GM12878 (cell line): ENCODE measurements at regions not wholly inside any gene's neighbourhood (a gene's known extent, or its start where the extent isn't known, plus 50 kb on each side); places are given as distances from the start of the nearest gene placed in this dataset.

Source experiments
- ATAC-seq: fragments of 200-7000 bp; cut with Tn5 transposase; 3 replicates; pipeline ENCODE4 v1.9.1; 2020; ENCODE audit warnings: mild to moderate bottlenecking, moderate library complexity
- BruUV-seq: library from RNA; stranded (reverse); fragments of 400-500 nt; replicated peaks from 2 replicates; lab custom pipeline; 2021; lab: Mats Ljungman, UMichigan
- CTCF ChIA-PET: fragments of 300-600 bp; sonication (Branson Sonifier 250); formaldehyde crosslinking; extraction: SDS; loops from one replicate; lab custom pipeline; 2021; ENCODE audit warnings: inconsistent platforms; lab: Yijun Ruan, JAX
- POLR2A ChIA-PET: fragments of 350-600 bp; formaldehyde crosslinking; extraction: SDS; loops from one replicate; lab custom pipeline; 2021; ENCODE audit warnings: inconsistent platforms; lab: Charles Lee
- RAD21 ChIA-PET: fragments of 300-600 bp; sonication (Branson Sonifier 250); formaldehyde crosslinking; loops from one replicate; lab custom pipeline; 2023; ENCODE audit warnings: antibody characterized with exemption; ENCODE audit not compliant: unreplicated experiment; lab: Charles Lee
- SMC1A ChIA-PET: fragments of 300-600 bp; sonication (Branson Sonifier 250); formaldehyde crosslinking; loops from one replicate; lab custom pipeline; 2023; ENCODE audit not compliant: unreplicated experiment, uncharacterized antibody; lab: Charles Lee
- DNase-seq: peaks from one replicate; pipeline ENCODE4 v3.0.0-alpha.2; 2011; ENCODE audit warnings: low read depth, low spot score
- FAIRE-seq: peaks from 3 replicates; lab custom pipeline; 2011; peaks lifted over from hg19 to GRCh38; lab: Jason Lieb, UNC
- H2AFZ ChIP-seq: 2 replicates; pipeline ENCODE4 v1.6.0; 2011; ENCODE audit warnings: low read depth, low read length, control low read depth; ENCODE audit not compliant: control insufficient read depth
- H3K27ac ChIP-seq: 2 replicates; pipeline ENCODE4 v1.5.1; 2011; ENCODE audit warnings: control low read depth; ENCODE audit not compliant: control insufficient read depth, insufficient read depth
- H3K27me3 ChIP-seq, 2 experiments: replicated peaks in 1 of 2; 2 replicates each; pipeline versions ENCODE4 v1.6.0 to v1.6.1; 2011; ENCODE audit warnings: low read length in 1 of 2; ENCODE audit not compliant: control insufficient read depth in 2 of 2, insufficient read depth in 2 of 2
- H3K36me3 ChIP-seq, 2 experiments: 2 replicates each; pipeline ENCODE4 v1.5.1; 2011; ENCODE audit warnings: low read length in 1 of 2; ENCODE audit not compliant: control insufficient read depth in 2 of 2, insufficient read depth in 2 of 2
- H3K4me1 ChIP-seq: 2 replicates; pipeline ENCODE4 v1.6.1; 2011; ENCODE audit warnings: mild to moderate bottlenecking, low read length, moderate library complexity, mixed read lengths; ENCODE audit not compliant: control insufficient read depth, insufficient read depth
- H3K4me2 ChIP-seq: 2 replicates; pipeline ENCODE4 v1.6.0; 2011; ENCODE audit warnings: control low read depth; ENCODE audit not compliant: control insufficient read depth, insufficient read depth
- H3K4me3 ChIP-seq: fragments of 200-600 bp; sonication (generic); 2 replicates; pipeline ENCODE4 v1.5.1; 2016
- H3K79me2 ChIP-seq: 2 replicates; pipeline ENCODE4 v1.6.0; 2011; ENCODE audit warnings: low read length; ENCODE audit not compliant: control insufficient read depth, insufficient read depth
- H3K9ac ChIP-seq: 2 replicates; pipeline ENCODE4 v1.8.0; 2011; ENCODE audit warnings: low read length, control low read depth, mixed read lengths; ENCODE audit not compliant: control insufficient read depth, insufficient read depth
- H3K9me3 ChIP-seq: replicated peaks from 3 replicates; pipeline ENCODE4 v1.5.1; 2011; ENCODE audit warnings: mild to moderate bottlenecking, low read length; ENCODE audit not compliant: control insufficient read depth, insufficient read depth
- H4K20me1 ChIP-seq: 2 replicates; pipeline ENCODE4 v1.6.0; 2011; ENCODE audit not compliant: control insufficient read depth, insufficient read depth
- ASH2L ChIP-seq: fragments of 300-600, 200-600 bp; sonication (generic); IDR thresholded peaks from 2 replicates; pipeline ENCODE4 v1.6.1; 2017; ENCODE audit warnings: low read depth, mild to moderate bottlenecking, borderline replicate concordance
- EGR1 ChIP-seq, 2 experiments: IDR thresholded peaks; 1 replicate in 1 of 2; 2 replicates in 1 of 2; pipeline ENCODE4 v1.6.1; 2011 to 2012; ENCODE audit warnings: low read depth in 2 of 2, low read length in 2 of 2, borderline replicate concordance in 1 of 2, mild to moderate bottlenecking in 1 of 2, moderate library complexity in 1 of 2
- FOXK2 ChIP-seq: fragments of 450-650 bp; IDR thresholded peaks from 2 replicates; pipeline ENCODE4 v1.6.1; 2017; ENCODE audit warnings: mild to moderate bottlenecking, moderate library complexity
- KDM1A ChIP-seq: fragments of 200-600 bp; sonication (generic); IDR thresholded peaks from 2 replicates; pipeline ENCODE4 v1.6.1; 2016; ENCODE audit warnings: borderline replicate concordance
- MYB ChIP-seq: fragments of 150-350 bp; IDR thresholded peaks from 2 replicates; pipeline ENCODE4 v1.6.1; 2014; ENCODE audit warnings: mild to moderate bottlenecking, low read depth, low read length, borderline replicate concordance
- MYC ChIP-seq: IDR thresholded peaks from 2 replicates; pipeline ENCODE4 v1.6.1; 2011; ENCODE audit warnings: mild to moderate bottlenecking, low read length, moderate library complexity, inconsistent platforms; ENCODE audit not compliant: insufficient read depth, insufficient replicate concordance, insufficient read length, severe bottlenecking
- PML ChIP-seq: IDR thresholded peaks from 2 replicates; pipeline ENCODE4 v1.6.1; 2012; ENCODE audit warnings: low read length, inconsistent platforms
- SUPT20H ChIP-seq: IDR thresholded peaks from 2 replicates; pipeline ENCODE4 v1.6.1; 2011; ENCODE audit warnings: low read depth, mild to moderate bottlenecking, low read length, moderate library complexity, borderline replicate concordance; ENCODE audit not compliant: control insufficient read depth
- WGBS: methylation state at CpG from one replicate; pipeline ENCODE4 v1.1.6; 2016; ENCODE audit warnings: low lambda C conversion rate; ENCODE audit not compliant: insufficient replicate concordance, insufficient coverage; ENCODE audit errors: missing lambda C conversion rate; 5-methylcytosine and 5-hydroxymethylcytosine counted together
- in situ Hi-C: fragments of 300-500 bp; cut with MboI; formaldehyde crosslinking; loops from 9 replicates; pipeline ENCODE4 v1.14.3; 2018; ENCODE audit warnings: mixed read lengths
- intact Hi-C: fragments of 100-400 bp; cut with micrococcal nuclease; formaldehyde crosslinking; loops from one replicate; pipeline ENCODE4 v1.14.2; 2022; ENCODE audit not compliant: unreplicated experiment
- TF ChIP-seq, protein P1 (sequence below): fragments of 450-650 bp; IDR thresholded peaks from 2 replicates; pipeline ENCODE4 v1.6.1; 2017; ENCODE audit warnings: mild to moderate bottlenecking, low read depth, inconsistent platforms; ENCODE audit not compliant: poor library complexity, severe bottlenecking

DNA sequence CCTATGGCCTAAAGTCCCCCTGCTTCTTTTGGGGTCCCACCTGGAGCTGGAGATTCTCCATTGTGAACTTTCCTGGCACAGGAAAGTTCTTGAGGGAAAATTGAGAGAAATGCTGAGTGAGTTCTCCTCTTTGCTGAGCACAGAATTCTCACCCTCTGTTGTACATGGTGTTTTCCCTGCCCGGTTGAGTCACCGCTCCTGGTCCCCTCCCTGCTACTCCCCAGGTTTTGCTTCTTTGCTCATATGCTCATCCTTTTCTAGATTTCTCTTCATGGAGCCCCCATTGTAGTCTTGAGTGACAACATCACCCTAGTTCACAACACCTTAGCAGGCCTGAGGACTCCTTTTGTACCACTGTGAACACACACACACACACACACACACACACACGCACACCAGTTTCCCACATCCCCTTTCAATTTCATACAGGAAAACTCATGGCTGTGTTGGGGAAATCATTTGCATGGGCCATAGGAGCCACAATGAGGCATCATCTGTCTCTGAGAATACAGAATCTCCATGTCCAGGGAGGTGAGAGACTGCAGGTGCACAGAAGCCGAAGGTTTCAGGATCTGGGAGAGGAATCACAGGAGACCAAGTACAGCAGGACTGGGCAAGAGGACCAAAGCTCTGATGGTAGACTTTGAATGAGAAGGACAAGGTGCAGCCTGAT lies 585.3 kb downstream of the GOLGA6L6 start:
- POLR2A ChIA-PET, result no interaction called here
- TF ChIP-seq, protein P1, sequence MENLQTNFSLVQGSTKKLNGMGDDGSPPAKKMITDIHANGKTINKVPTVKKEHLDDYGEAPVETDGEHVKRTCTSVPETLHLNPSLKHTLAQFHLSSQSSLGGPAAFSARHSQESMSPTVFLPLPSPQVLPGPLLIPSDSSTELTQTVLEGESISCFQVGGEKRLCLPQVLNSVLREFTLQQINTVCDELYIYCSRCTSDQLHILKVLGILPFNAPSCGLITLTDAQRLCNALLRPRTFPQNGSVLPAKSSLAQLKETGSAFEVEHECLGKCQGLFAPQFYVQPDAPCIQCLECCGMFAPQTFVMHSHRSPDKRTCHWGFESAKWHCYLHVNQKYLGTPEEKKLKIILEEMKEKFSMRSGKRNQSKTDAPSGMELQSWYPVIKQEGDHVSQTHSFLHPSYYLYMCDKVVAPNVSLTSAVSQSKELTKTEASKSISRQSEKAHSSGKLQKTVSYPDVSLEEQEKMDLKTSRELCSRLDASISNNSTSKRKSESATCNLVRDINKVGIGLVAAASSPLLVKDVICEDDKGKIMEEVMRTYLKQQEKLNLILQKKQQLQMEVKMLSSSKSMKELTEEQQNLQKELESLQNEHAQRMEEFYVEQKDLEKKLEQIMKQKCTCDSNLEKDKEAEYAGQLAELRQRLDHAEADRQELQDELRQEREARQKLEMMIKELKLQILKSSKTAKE, result no peak
- no peak for TF ChIP-seq KDM1A
- TF ChIP-seq MYB, result no peak
- no peak for TF ChIP-seq SUPT20H
- TF ChIP-seq ASH2L, result no peak
- no peak for TF ChIP-seq MYC
- no peak for TF ChIP-seq FOXK2
- no peak for TF ChIP-seq EGR1 (IDR thresholded peaks at IDR 0.05; ENCODE audit: borderline replicate concordance in 1 of 2, low read depth in 2 of 2, low read length in 2 of 2)
- no peak for TF ChIP-seq PML
- TF ChIP-seq, all 136 proteins: peak for 0
- Histone ChIP-seq H3K79me2 (no peaks in the 10 kb centered on the region), H2AFZ (no peak overlapping the region), H3K4me2 (no peak overlapping the region), H4K20me1 (no peaks in the 10 kb centered on the region), H3K27ac (no peak overlapping the region), H3K4me1 (no peaks in the 10 kb centered on the region), H3K36me3 (no peaks in the 10 kb centered on the region), H3K4me3 (no peak overlapping the region), H3K9me3 (no peaks in the 10 kb centered on the region; the same call in 2 of the 3 replicates), H3K9ac (no peak overlapping the region), H3K27me3 (no peaks in the 10 kb centered on the region)
- ChIA-PET CTCF (no interaction called here), RAD21 (no interaction called here), SMC1A (no interaction called here)
- DNase-seq (no peak), ATAC-seq (no peak), FAIRE-seq (no peak)
- intact Hi-C loops, result no loop called here
- BruUV-seq, result no TSS peak
- 32% methylated on average over 4 of the region's 4 CpGs for WGBS
- in situ Hi-C loops, result no loop called here
